Left ventricle myocardium inferior (tissue), 1 donor: ENCODE measurements at regions not wholly inside any gene's neighbourhood (a gene's known extent, or its start where the extent isn't known, plus 50 kb on each side); places are given as distances from the start of the nearest gene placed in this dataset.

ENCODE experiments used
- DNase-seq: peaks from one replicate; pipeline ENCODE4 v3.0.0-alpha.2; 2020
- H3K27ac ChIP-seq: fragments of 200-600 bp; replicated peaks from 2 replicates; pipeline ENCODE4 v1.8.0; 2021
- H3K27me3 ChIP-seq: fragments of 200-600 bp; 2 replicates; pipeline ENCODE4 v1.8.0; 2021; ENCODE audit warnings: low read depth
- H3K36me3 ChIP-seq: fragments of 200-600 bp; 2 replicates; pipeline ENCODE4 v1.8.0; 2021
- H3K4me1 ChIP-seq: fragments of 200-600 bp; 2 replicates; pipeline ENCODE4 v1.8.0; 2021
- H3K4me3 ChIP-seq: fragments of 200-600 bp; 2 replicates; pipeline ENCODE4 v1.8.0; 2021; ENCODE audit warnings: mild to moderate bottlenecking, moderate library complexity
- H3K9me3 ChIP-seq: fragments of 200-600 bp; replicated peaks from 2 replicates; pipeline ENCODE4 v1.8.0; 2021
- CTCF ChIP-seq: fragments of 200-600 bp; IDR thresholded peaks from 2 replicates; pipeline ENCODE4 v1.8.0; 2021; ENCODE audit warnings: antibody characterized with exemption, mild to moderate bottlenecking, borderline replicate concordance
- intact Hi-C: fragments of 100-400 bp; cut with micrococcal nuclease; formaldehyde crosslinking; loops from one replicate; pipeline ENCODE4 v1.11.0; 2022
- donor health status: DM: no; HTN: yes; CAD: no; lungs with severe emphysema.

GRCh38 chr7:17689361-17689902, 250.9 kb downstream of the SNX13 start:
- Histone ChIP-seq H3K9me3 (no peaks in the 10 kb centered on the region), H3K4me3 (no peak overlapping the region), H3K27me3 (no peaks in the 10 kb centered on the region), H3K4me1 (peaks cover 1% of the 10 kb centered on the region), H3K27ac (no peak overlapping the region), H3K36me3 (no peaks in the 10 kb centered on the region)
- no peak for TF ChIP-seq CTCF
- intact Hi-C loops: loop anchor here (10.0 kb wide), 1 partner anchor 1975 kb away; no protein-coding TSS in a partner anchor
- DNase-seq: no peak

DNA sequence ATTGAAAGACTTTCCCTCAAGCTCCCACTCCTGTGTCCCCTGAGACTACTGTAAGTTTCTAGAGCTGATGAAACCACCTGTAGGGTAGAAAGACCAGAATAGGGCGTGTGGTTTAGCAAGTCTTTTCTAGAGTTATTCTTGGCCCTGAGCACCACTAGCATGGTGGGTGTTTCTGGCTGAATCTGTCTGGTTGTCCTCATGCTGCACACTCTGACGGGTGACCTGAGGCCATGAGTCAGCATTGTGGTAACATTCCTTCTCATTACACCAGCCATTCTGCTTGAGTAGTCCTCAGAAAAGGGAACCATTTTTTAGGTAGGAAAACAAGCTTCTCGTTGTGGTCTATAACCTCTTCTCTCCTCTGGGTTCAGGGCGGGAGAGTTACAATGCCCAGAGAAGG, 250.3 kb downstream of the SNX13 start:
- no peaks in the 10 kb centered on the region for H3K4me1 ChIP-seq
- intact Hi-C loops: no loop called here
- H3K27me3 ChIP-seq: no peaks in the 10 kb centered on the region
- H3K9me3 ChIP-seq: no peaks in the 10 kb centered on the region
- H3K36me3 ChIP-seq: no peaks in the 10 kb centered on the region
- DNase-seq: no peak
- H3K4me3 ChIP-seq: no peak overlapping the region
- no peak for TF ChIP-seq CTCF
- no peak overlapping the region for H3K27ac ChIP-seq

- Histone ChIP-seq H3K27ac (peak overlapping the region; percentile 75), H3K36me3 (no peaks in the 10 kb centered on the region), H3K4me3 (no peak overlapping the region), H3K27me3 (no peaks in the 10 kb centered on the region), H3K9me3 (peaks cover 29% of the 10 kb centered on the region), H3K4me1 (no peaks in the 10 kb centered on the region)
- no peak for TF ChIP-seq CTCF
- DNase-seq: peak; percentile 81
- intact Hi-C loops: no loop called here
Measured at GRCh38 chr7:17696422-17696821, 243.9 kb downstream of the SNX13 start.

DNA sequence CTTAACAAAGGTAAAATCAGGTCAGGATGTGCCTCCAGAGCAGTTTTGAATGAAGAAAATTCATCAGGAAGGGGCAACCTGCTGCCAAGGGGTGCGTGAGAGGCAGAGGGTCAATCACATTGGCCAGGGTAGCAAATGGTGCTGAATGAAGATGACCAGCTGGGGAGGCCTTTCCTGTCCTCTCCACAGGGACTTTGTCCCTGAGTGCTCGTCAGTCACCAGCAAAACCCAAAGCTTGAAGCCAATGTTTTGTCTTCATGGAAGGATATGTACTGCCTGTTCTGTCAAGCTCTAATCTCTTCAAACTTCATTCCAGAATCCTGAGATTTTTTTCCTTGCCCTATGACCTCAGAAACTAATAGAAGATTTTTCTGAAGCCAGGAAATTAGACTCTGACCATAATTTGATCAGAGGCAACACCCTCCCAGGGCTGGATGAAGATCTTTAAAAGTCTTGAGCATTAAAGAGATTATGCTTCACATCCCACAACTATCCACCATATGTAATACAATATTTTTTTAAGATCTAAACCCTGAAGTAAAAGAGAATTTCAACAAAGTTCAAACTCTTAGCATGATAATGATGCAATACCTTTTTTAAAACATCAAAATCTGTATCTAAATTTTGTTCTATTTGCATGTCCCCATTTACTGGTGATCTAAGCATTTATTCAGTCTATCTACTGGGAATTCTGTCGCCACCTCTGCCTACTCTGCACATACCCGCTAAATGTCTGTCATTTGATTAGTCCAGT, 243.0 kb downstream of the SNX13 start:
- intact Hi-C loops: no loop called here
- Histone ChIP-seq H3K27me3 (no peaks in the 10 kb centered on the region), H3K9me3 (peaks cover 32% of the 10 kb centered on the region), H3K4me1 (no peaks in the 10 kb centered on the region), H3K4me3 (no peak overlapping the region), H3K27ac (peak overlapping the region; percentile 75), H3K36me3 (no peaks in the 10 kb centered on the region)
- no peak for TF ChIP-seq CTCF
- DNase-seq: peak; percentile 26

DNA sequence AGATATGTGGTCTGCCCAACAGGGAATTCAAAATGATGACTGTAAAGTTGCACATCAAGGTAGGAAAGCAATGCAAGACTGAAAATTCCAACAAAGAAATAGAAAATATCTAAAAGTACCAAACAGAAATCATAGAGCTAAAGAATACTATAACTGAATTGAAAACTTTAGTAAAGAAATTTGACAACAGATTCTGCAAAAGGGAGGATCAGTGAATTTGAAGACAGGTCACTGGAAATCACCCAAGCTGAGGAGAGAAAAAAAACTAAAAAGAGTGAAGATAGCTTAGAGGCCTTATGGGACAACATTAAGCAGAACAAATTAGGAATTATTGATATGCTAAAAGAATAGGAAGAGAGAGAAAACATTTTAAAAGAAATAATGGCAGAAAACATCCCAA, 240.6 kb downstream of the SNX13 start:
- Histone ChIP-seq H3K36me3 (no peaks in the 10 kb centered on the region), H3K4me3 (no peak overlapping the region), H3K27ac (no peak overlapping the region), H3K4me1 (no peaks in the 10 kb centered on the region), H3K9me3 (peaks cover 32% of the 10 kb centered on the region), H3K27me3 (no peaks in the 10 kb centered on the region)
- intact Hi-C loops: no loop called here
- no peak for DNase-seq
- TF ChIP-seq CTCF: no peak
